OCI-LY1 (cell line): ENCODE measurements at regions not wholly inside any gene's neighbourhood (a gene's known extent, or its start where the extent isn't known, plus 50 kb on each side); places are given as distances from the start of the nearest gene placed in this dataset.

ENCODE experiments used
- H2AFZ ChIP-seq: fragments of 200-600 bp; sonication (generic), shearing (Covaris generic); 2 replicates; pipeline ENCODE4 v1.6.0; 2014; ENCODE audit warnings: antibody characterized with exemption, mild to moderate bottlenecking, low read length
- H3F3A ChIP-seq: fragments of 200-600 bp; sonication (generic), shearing (Covaris generic); 2 replicates; pipeline ENCODE4 v1.6.0; 2014; ENCODE audit warnings: mild to moderate bottlenecking, antibody characterized with exemption, low read length, moderate library complexity; ENCODE audit not compliant: insufficient read depth
- H3K27ac ChIP-seq: fragments of 200-600 bp; sonication (generic); 2 replicates; pipeline ENCODE4 v1.5.1; 2014; ENCODE audit warnings: low read length, mixed run types, mild to moderate bottlenecking, low read depth; ENCODE audit not compliant: poor library complexity, severe bottlenecking
- H3K27me3 ChIP-seq: fragments of 200-600 bp; sonication (generic); 2 replicates; pipeline ENCODE4 v1.6.0; 2014; ENCODE audit warnings: antibody characterized with exemption, mild to moderate bottlenecking, low read length, moderate library complexity; ENCODE audit not compliant: insufficient read depth
- H3K36me3 ChIP-seq: fragments of 200-600 bp; sonication (generic); 2 replicates; pipeline ENCODE4 v1.6.1; 2014; ENCODE audit warnings: mild to moderate bottlenecking, antibody characterized with exemption, low read length, moderate library complexity, mixed read lengths; ENCODE audit not compliant: insufficient read depth
- H3K4me1 ChIP-seq: fragments of 200-600 bp; sonication (generic); 2 replicates; pipeline ENCODE4 v1.5.1; 2014; ENCODE audit warnings: mild to moderate bottlenecking, low read length, moderate library complexity; ENCODE audit not compliant: insufficient read depth, severe bottlenecking
- H3K4me2 ChIP-seq: fragments of 200-600 bp; sonication (generic), shearing (Covaris generic); 2 replicates; pipeline ENCODE4 v1.6.1; 2014; ENCODE audit warnings: low read length
- H3K4me3 ChIP-seq: fragments of 200-600 bp; sonication (generic); 2 replicates; pipeline ENCODE4 v1.5.1; 2014; ENCODE audit warnings: low read length, low read depth, mild to moderate bottlenecking, mixed read lengths; ENCODE audit not compliant: poor library complexity, severe bottlenecking
- H3K79me2 ChIP-seq: fragments of 200-600 bp; shearing (Covaris generic); 2 replicates; pipeline ENCODE4 v1.6.1; 2016; ENCODE audit warnings: mixed run types, low read length, mixed read lengths; ENCODE audit not compliant: insufficient read depth
- H3K9ac ChIP-seq: fragments of 200-600 bp; sonication (generic), shearing (Covaris generic); 2 replicates; pipeline ENCODE4 v1.6.1; 2014; ENCODE audit warnings: mild to moderate bottlenecking, low read length, mixed read lengths
- H3K9me2 ChIP-seq: fragments of 200-600 bp; sonication (generic), shearing (Covaris generic); 2 replicates; pipeline ENCODE4 v1.6.1; 2014; ENCODE audit warnings: low read depth, mild to moderate bottlenecking, low read length, mixed read lengths
- H3K9me3 ChIP-seq: fragments of 200-600 bp; shearing (Covaris generic); 2 replicates; pipeline ENCODE4 v1.6.1; 2014; ENCODE audit warnings: low read length, mixed read lengths
- H4K20me1 ChIP-seq: fragments of 200-600 bp; sonication (generic), shearing (Covaris generic); 2 replicates; pipeline ENCODE4 v1.6.0; 2016; ENCODE audit warnings: mild to moderate bottlenecking, low read length; ENCODE audit not compliant: insufficient read depth
- CTCF ChIP-seq: fragments of 200-600 bp; sonication (generic), shearing (Covaris generic); IDR thresholded peaks from 2 replicates; pipeline ENCODE4 v1.5.1; 2017; ENCODE audit warnings: mild to moderate bottlenecking, antibody characterized with exemption, low read length, moderate library complexity, mixed read lengths
- EZH2 ChIP-seq: fragments of 200-600 bp; sonication (generic), shearing (Covaris generic); IDR thresholded peaks from 2 replicates; pipeline ENCODE4 v1.8.0; 2017; ENCODE audit warnings: borderline replicate concordance, mixed run types, mild to moderate bottlenecking, antibody characterized with exemption, low read length, moderate library complexity, mixed read lengths

DNA sequence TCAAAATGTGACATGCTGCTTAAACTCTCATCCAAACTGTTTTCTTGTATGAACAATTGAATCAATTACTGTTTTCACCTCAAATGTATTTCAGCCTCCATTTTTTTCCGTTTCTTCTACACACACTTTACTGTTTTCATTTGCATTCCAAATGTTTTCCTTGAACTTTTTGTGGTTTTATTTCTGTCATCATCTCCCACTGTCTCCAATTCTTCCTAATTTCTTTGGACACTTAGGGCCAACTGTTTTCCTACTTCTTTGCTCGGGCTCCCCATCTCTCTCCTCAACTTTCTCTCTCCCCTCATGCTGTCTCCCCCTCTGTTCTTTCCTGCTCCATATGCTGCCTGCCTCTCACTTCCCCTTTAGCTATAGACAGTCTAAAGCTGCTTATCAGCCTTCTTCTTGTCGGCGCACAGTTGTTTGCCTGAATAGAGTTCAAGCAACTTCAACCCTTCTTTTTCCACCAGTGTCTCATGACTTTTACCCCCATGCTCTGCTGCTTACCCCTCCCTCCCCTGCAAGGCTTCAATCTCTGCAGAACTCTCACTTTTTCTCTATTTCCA is 443.4 kb downstream of the DTWD2 start:
- Histone ChIP-seq H3K4me3 (no peak overlapping the region), H4K20me1 (no peaks in the 10 kb centered on the region), H3K4me1 (no peaks in the 10 kb centered on the region), H3K27ac (no peak overlapping the region), H3K9me2 (no peaks in the 10 kb centered on the region), H3K36me3 (no peaks in the 10 kb centered on the region), H3F3A (no peaks in the 10 kb centered on the region), H2AFZ (no peak overlapping the region), H3K9ac (no peak overlapping the region), H3K79me2 (no peaks in the 10 kb centered on the region), H3K27me3 (no peaks in the 10 kb centered on the region), H3K9me3 (no peaks in the 10 kb centered on the region), H3K4me2 (no peak overlapping the region)
- no peak for TF ChIP-seq CTCF

DNA sequence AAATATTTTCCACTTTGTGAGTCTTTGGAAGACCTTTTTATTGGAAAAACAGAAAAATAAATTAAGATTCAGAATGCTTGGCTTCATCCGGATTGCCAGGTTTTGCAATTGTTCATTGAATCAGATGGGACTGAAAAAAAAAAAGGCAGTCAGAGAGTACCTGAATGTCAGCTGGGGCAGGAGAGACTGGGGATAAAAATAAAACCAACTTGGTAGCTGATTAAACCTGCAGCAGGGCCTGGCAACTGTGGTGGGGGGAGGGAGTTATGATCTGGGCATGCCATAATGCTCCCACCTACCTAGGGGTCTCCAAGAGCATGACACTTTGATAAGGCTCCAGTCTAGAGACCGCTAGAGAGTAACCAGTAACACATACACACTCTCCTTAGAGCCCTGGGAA is 454.4 kb downstream of the DTWD2 start:
- no peaks in the 10 kb centered on the region for H3K4me1 ChIP-seq
- H3F3A ChIP-seq = no peaks in the 10 kb centered on the region
- H3K36me3 ChIP-seq = no peaks in the 10 kb centered on the region
- H2AFZ ChIP-seq = no peak overlapping the region
- no peak overlapping the region for H3K4me3 ChIP-seq
- no peaks in the 10 kb centered on the region for H3K9me3 ChIP-seq
- no peak overlapping the region for H3K4me2 ChIP-seq
- no peaks in the 10 kb centered on the region for H4K20me1 ChIP-seq
- no peak overlapping the region for H3K9ac ChIP-seq
- no peaks in the 10 kb centered on the region for H3K9me2 ChIP-seq
- no peaks in the 10 kb centered on the region for H3K27me3 ChIP-seq
- TF ChIP-seq EZH2 (no peak), CTCF (no peak)
- no peaks in the 10 kb centered on the region for H3K79me2 ChIP-seq
- H3K27ac ChIP-seq = no peak overlapping the region

GRCh38 chr5:118533156-118533555 is 455.2 kb downstream of the DTWD2 start:
- Histone ChIP-seq H3K4me2 (no peak overlapping the region), H3K9me2 (no peaks in the 10 kb centered on the region), H3K9ac (no peak overlapping the region), H3K9me3 (no peaks in the 10 kb centered on the region), H3F3A (no peaks in the 10 kb centered on the region), H4K20me1 (no peaks in the 10 kb centered on the region), H3K4me3 (no peak overlapping the region), H3K36me3 (no peaks in the 10 kb centered on the region), H3K27ac (no peak overlapping the region), H3K27me3 (no peaks in the 10 kb centered on the region), H3K79me2 (no peaks in the 10 kb centered on the region), H2AFZ (no peak overlapping the region), H3K4me1 (no peaks in the 10 kb centered on the region)
- TF ChIP-seq EZH2 (no peak), CTCF (no peak)
